ENCODE measurements at regions not wholly inside any gene's neighbourhood (a gene's known extent, or its start where the extent isn't known, plus 50 kb on each side); places are given as distances from the start of the nearest gene placed in this dataset.
A peak's percentile ranks its signal among the peaks of the same experiment; 100 is the strongest.

DNA sequence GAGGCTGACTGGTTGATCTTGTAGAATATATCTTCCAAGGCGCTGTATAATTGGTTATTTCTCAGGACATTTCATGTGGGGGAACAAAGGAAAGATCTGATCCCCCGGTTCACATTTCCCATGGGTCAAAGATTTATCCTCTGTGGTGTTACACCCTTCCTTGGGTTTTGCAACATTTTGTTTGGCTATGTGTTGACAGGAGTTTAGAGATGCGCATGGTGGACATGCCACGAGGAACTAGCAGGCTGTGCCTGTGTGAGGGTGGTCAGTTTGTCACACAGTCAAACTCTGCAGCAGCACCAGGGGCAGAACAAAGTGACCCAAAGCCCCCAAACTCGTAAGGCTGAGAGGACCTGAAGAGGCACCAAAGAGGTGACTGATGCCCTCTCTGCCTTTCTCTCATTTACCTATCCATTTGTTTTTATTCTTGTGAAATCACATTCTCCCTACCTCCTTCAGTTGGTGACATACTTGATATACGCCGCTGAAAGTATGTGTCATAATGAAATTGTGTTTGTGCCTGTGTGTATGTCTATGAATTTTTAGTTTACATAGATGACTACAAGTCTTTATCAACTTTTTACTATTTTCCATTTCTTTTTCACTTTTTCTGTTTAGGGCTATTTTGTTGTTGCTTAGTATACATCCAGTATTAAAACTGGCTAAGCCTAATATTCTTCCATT lies 164.7 kb downstream of the SPCS3 start:
- Histone ChIP-seq H3K4me3 (ENCODE audit: low read length) (no peak overlapping the region), H3K4me2 (ENCODE audit: low read depth, low read length) (no peak overlapping the region), H3K79me2 (ENCODE audit: low read length) (no peaks in the 10 kb centered on the region), H3K27me3 (replicated peaks; ENCODE audit: insufficient read depth, low read length) (no peaks in the 10 kb centered on the region), H3F3A (ENCODE audit: insufficient read depth, low read length) (no peaks in the 10 kb centered on the region), H3K9me2 (replicated peaks; ENCODE audit: insufficient read depth, low read length) (no peaks in the 10 kb centered on the region), H3K9me3 (replicated peaks; ENCODE audit: insufficient read depth, low read length) (no peaks in the 10 kb centered on the region), H3K36me3 (replicated peaks; ENCODE audit: insufficient read depth, low read length) (no peaks in the 10 kb centered on the region), H4K20me1 (ENCODE audit: insufficient read depth, low read length) (no peaks in the 10 kb centered on the region), H3K27ac (ENCODE audit: low read length) (no peak overlapping the region), H3K4me1 (ENCODE audit: low read length) (no peaks in the 10 kb centered on the region), H2AFZ (ENCODE audit: low read length) (no peak overlapping the region), H3K9ac (ENCODE audit: low read length) (no peak overlapping the region)
- TF ChIP-seq EZH2 (optimal IDR thresholded peaks at IDR 0.05; ENCODE audit: low read depth, low read length), result no peak
- no peak for TF ChIP-seq CTCF (IDR thresholded peaks at IDR 0.05; ENCODE audit: low read length)
- no peak for TF ChIP-seq EZH2phosphoT487 (IDR thresholded peaks at IDR 0.05; ENCODE audit: low read length)
- no peak for DNase-seq

DNA sequence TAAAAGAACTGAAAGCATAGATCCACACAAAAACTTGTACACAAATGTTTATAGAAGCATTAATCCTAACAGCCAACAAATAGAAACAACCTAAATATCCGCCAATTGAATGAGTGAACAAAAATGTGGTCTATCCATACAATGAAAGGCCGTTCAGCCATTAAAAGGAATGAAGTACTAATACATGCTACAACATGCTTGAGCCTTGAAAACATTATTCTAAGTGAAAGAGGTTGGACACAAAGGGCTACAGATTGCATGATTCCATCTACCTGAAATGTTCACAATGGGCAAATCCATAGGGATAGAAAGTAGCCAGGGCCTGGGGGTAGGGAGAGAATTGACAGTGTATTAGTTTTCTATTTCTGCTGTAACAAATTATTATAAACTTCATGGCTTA lies 169.2 kb downstream of the SPCS3 start:
- TF ChIP-seq EZH2phosphoT487 (IDR thresholded peaks at IDR 0.05; ENCODE audit: low read length) (no peak), CTCF (IDR thresholded peaks at IDR 0.05; ENCODE audit: low read length) (no peak), EZH2 (optimal IDR thresholded peaks at IDR 0.05; ENCODE audit: low read depth, low read length) (no peak)
- Histone ChIP-seq H3K27ac (ENCODE audit: low read length) (no peak overlapping the region), H3K36me3 (replicated peaks; ENCODE audit: insufficient read depth, low read length) (no peaks in the 10 kb centered on the region), H2AFZ (ENCODE audit: low read length) (no peak overlapping the region), H3K9me2 (replicated peaks; ENCODE audit: insufficient read depth, low read length) (no peaks in the 10 kb centered on the region), H3K79me2 (ENCODE audit: low read length) (no peaks in the 10 kb centered on the region), H3K9ac (ENCODE audit: low read length) (no peak overlapping the region), H3K4me3 (ENCODE audit: low read length) (no peak overlapping the region), H4K20me1 (ENCODE audit: insufficient read depth, low read length) (no peaks in the 10 kb centered on the region), H3K4me2 (ENCODE audit: low read depth, low read length) (no peak overlapping the region), H3F3A (ENCODE audit: insufficient read depth, low read length) (no peaks in the 10 kb centered on the region), H3K27me3 (replicated peaks; ENCODE audit: insufficient read depth, low read length) (0 out of 2 replicates have a peak, but pooled peaks cover 4% of the 10 kb centered on the region), H3K4me1 (ENCODE audit: low read length) (peaks cover 12% of the 10 kb centered on the region), H3K9me3 (replicated peaks; ENCODE audit: insufficient read depth, low read length) (no peaks in the 10 kb centered on the region)
- DNase-seq, result no peak

GRCh38 chr4:176492646-176493302 lies 173.0 kb downstream of the SPCS3 start:
- Histone ChIP-seq H3K9ac (ENCODE audit: low read length) (no peak overlapping the region), H3K79me2 (ENCODE audit: low read length) (no peaks in the 10 kb centered on the region), H3K4me2 (ENCODE audit: low read depth, low read length) (peak overlapping the region; percentile 47; the same call in 1 of the 2 replicates), H3K27me3 (replicated peaks; ENCODE audit: insufficient read depth, low read length) (0 out of 2 replicates have a peak, but pooled peaks cover 5% of the 10 kb centered on the region), H3F3A (ENCODE audit: insufficient read depth, low read length) (no peaks in the 10 kb centered on the region), H2AFZ (ENCODE audit: low read length) (no peak overlapping the region), H3K27ac (ENCODE audit: low read length) (peak overlapping the region; percentile 3; the same call in 1 of the 2 replicates), H3K4me1 (ENCODE audit: low read length) (peaks cover 12% of the 10 kb centered on the region), H3K9me2 (replicated peaks; ENCODE audit: insufficient read depth, low read length) (no peaks in the 10 kb centered on the region), H4K20me1 (ENCODE audit: insufficient read depth, low read length) (no peaks in the 10 kb centered on the region), H3K4me3 (ENCODE audit: low read length) (0 out of 2 replicates have a peak overlapping the region, but pooled peaks have one; percentile 4), H3K36me3 (replicated peaks; ENCODE audit: insufficient read depth, low read length) (no peaks in the 10 kb centered on the region), H3K9me3 (replicated peaks; ENCODE audit: insufficient read depth, low read length) (no peaks in the 10 kb centered on the region)
- TF ChIP-seq EZH2 (optimal IDR thresholded peaks at IDR 0.05; ENCODE audit: low read depth, low read length), result no peak
- TF ChIP-seq EZH2phosphoT487 (IDR thresholded peaks at IDR 0.05; ENCODE audit: low read length), result no peak
- no peak for TF ChIP-seq CTCF (IDR thresholded peaks at IDR 0.05; ENCODE audit: low read length)
- peak; percentile 91 for DNase-seq
